ENCODE measurements at regions not wholly inside any gene's neighbourhood (a gene's known extent, or its start where the extent isn't known, plus 50 kb on each side); places are given as distances from the start of the nearest gene placed in this dataset.

DNA sequence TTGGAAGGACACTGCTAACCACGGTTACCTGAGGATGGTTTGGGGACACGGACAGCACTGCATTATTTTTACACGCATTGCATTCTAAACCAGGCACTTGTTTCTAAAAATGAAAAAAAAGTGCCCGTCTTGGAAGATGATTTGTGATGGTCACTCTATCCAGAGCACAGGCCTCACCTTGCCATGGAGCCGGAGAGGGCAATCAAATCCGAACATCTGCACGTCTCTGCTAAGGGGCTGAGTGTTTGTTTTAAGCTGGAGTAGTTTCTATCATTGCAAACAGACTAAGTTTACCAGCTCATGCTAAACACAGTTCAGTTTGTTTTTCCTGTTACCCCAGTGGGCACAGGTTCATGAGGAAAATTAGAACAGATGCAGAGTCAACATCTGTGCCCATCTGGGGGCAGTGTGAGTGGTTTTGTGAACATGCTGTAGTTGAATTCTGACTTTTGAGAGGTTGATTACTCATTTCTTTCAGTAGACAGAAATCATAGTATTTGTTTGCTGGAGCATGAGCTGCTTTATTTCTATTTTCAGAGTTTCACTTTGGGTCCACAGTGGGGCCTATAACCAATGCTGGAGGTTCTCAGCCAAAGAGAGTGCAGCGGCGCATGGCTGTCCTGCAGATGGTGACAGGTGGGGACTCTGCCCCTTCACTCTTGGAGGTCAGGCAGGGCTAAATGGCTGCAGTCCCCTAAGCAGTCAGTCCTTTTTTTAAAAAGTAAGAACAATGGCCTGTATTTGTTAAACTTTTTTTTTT, 65.4 kb upstream of the ENPP6 start:
- Histone ChIP-seq H2AFZ (ENCODE audit: insufficient read depth, low read depth, low read length, poor library complexity, severe bottlenecking) (peak overlapping the region; percentile 62), H3K4me3 (ENCODE audit: control extremely low read depth in 1 of 5, extremely low read depth in 1 of 5, insufficient read depth in 1 of 5, low read depth in 2 of 5, low read length in 4 of 5) (no peak overlapping the region), H3K9me3 (ENCODE audit: control extremely low read depth in 1 of 3, control insufficient read depth in 2 of 3, insufficient read depth in 1 of 3, low read length in 2 of 3) (peaks cover 0 to 7% (median 3%) of the 10 kb centered on the region in 3 donors), H4K20me1 (ENCODE audit: control insufficient read depth, insufficient read depth, low read length, poor library complexity, severe bottlenecking) (no peaks in the 10 kb centered on the region), H3K4me2 (replicated peaks; ENCODE audit: low read depth, low read length, poor library complexity, severe bottlenecking) (peak overlapping the region; percentile 64), H3K36me3 (replicated peaks in 1 of 2; ENCODE audit: control extremely low read depth in 1 of 2, control insufficient read depth in 1 of 2, extremely low read depth in 1 of 2, insufficient read depth in 2 of 2, low read length in 1 of 2) (no peaks in the 10 kb centered on the region), H3K27ac (ENCODE audit: low read length in 2 of 2) (peak overlapping the region; percentile 12 to 45), H3K27me3 (replicated peaks in 1 of 4; ENCODE audit: control extremely low read depth in 1 of 4, control insufficient read depth in 3 of 4, insufficient read depth in 4 of 4, low read length in 3 of 4) (no peaks in the 10 kb centered on the region), H3K4me1 (ENCODE audit: control insufficient read depth in 2 of 2, insufficient read depth in 2 of 2, low read length in 2 of 2) (peaks cover 55% of the 10 kb centered on the region in 2 donors), H3K79me2 (ENCODE audit: control insufficient read depth, insufficient read depth, low read length) (no peaks in the 10 kb centered on the region), H3K9ac (ENCODE audit: low read length) (peak overlapping the region; percentile 39)
- intact Hi-C loops (cut with micrococcal nuclease), result loop anchor here (1.0 to 5.0 kb wide), 7 partner anchors 15 to 254 kb away; partner anchors contain the start of gene IRF2
- whole genome bisulfite sequencing (ENCODE audit: insufficient coverage), result 55% methylated on average over 6 of the region's 9 CpGs
- peak overlapping the region; percentile 77 for H3K4me3 Mint-ChIP-seq
- ATAC-seq (ENCODE audit: low read depth) (peak; percentile 61), DNase-seq (peak; percentile 42)
- TF ChIP-seq EZH2 (IDR thresholded peaks at IDR 0.05; ENCODE audit: borderline replicate concordance, insufficient read depth, low read depth, low read length, poor library complexity, severe bottlenecking), result no peak
- H3K9me3 Mint-ChIP-seq (ENCODE audit: insufficient read depth), result no peaks in the 10 kb centered on the region
- H3K4me1 Mint-ChIP-seq, result peaks cover 65% of the 10 kb centered on the region
- POLR2A ChIA-PET, result interaction anchor here (0.7 to 1.6 kb wide), 4 partner anchors 17 to 254 kb away, joined by 3 to 7 read pairs (median 5); no protein-coding TSS in a partner anchor
- H3K27me3 Mint-ChIP-seq, result no peaks in the 10 kb centered on the region
- peak overlapping the region; percentile 90 for H3K27ac Mint-ChIP-seq
- CTCF ChIA-PET, result interaction anchor here (0.7 to 7.5 kb wide), 15 partner anchors 10 to 732 kb away, joined by 3 to 137 read pairs (median 3); no protein-coding TSS in a partner anchor

GRCh38 chr4:184282251-184282713, 64.6 kb upstream of the ENPP6 start:
- H4K20me1 ChIP-seq (ENCODE audit: control insufficient read depth, insufficient read depth, low read length, poor library complexity, severe bottlenecking), result no peaks in the 10 kb centered on the region
- 44% methylated on average over 8 of the region's 8 CpGs for WGBS (ENCODE audit: insufficient coverage)
- POLR2A ChIA-PET, result interaction anchor here (0.9 to 1.6 kb wide), 3 partner anchors 16 to 192 kb away, joined by 3 to 6 read pairs (median 3); partner anchors contain the start of gene IRF2
- Mint-ChIP-seq H3K9me3 (ENCODE audit: insufficient read depth) (no peaks in the 10 kb centered on the region), H3K4me1 (peaks cover 58% of the 10 kb centered on the region), H3K27ac (peak overlapping the region; percentile 90), H3K27me3 (no peaks in the 10 kb centered on the region), H3K4me3 (peak overlapping the region; percentile 77)
- CTCF ChIA-PET, result interaction anchor here (1.1 to 7.5 kb wide), 8 partner anchors 11 to 254 kb away, joined by 3 to 137 read pairs (median 4); no protein-coding TSS in a partner anchor
- H3K36me3 ChIP-seq (replicated peaks in 1 of 2; ENCODE audit: control extremely low read depth in 1 of 2, control insufficient read depth in 1 of 2, extremely low read depth in 1 of 2, insufficient read depth in 2 of 2, low read length in 1 of 2), result no peaks in the 10 kb centered on the region
- peaks cover 48% of the 10 kb centered on the region in 2 donors for H3K4me1 ChIP-seq (ENCODE audit: control insufficient read depth in 2 of 2, insufficient read depth in 2 of 2, low read length in 2 of 2)
- H3K9ac ChIP-seq (ENCODE audit: low read length), result no peak overlapping the region
- H3K79me2 ChIP-seq (ENCODE audit: control insufficient read depth, insufficient read depth, low read length), result no peaks in the 10 kb centered on the region
- H3K27me3 ChIP-seq (replicated peaks in 1 of 4; ENCODE audit: control extremely low read depth in 1 of 4, control insufficient read depth in 3 of 4, insufficient read depth in 4 of 4, low read length in 3 of 4), result no peaks in the 10 kb centered on the region
- peak overlapping the region; percentile 62 for H2AFZ ChIP-seq (ENCODE audit: insufficient read depth, low read depth, low read length, poor library complexity, severe bottlenecking)
- peak overlapping the region; percentile 64 for H3K4me2 ChIP-seq (replicated peaks; ENCODE audit: low read depth, low read length, poor library complexity, severe bottlenecking)
- intact Hi-C loops (cut with micrococcal nuclease), result loop anchor here (1.0 to 5.0 kb wide), 4 partner anchors 14 to 100 kb away; no protein-coding TSS in a partner anchor
- H3K27ac ChIP-seq (ENCODE audit: low read length in 2 of 2), result peak overlapping the region; percentile 28 to 73
- H3K4me3 ChIP-seq (ENCODE audit: control extremely low read depth in 1 of 5, extremely low read depth in 1 of 5, insufficient read depth in 1 of 5, low read depth in 2 of 5, low read length in 4 of 5), result no peak overlapping the region
- ATAC-seq (ENCODE audit: low read depth) (peak; percentile 72), DNase-seq (peak; percentile 62)
- no peak for TF ChIP-seq EZH2 (IDR thresholded peaks at IDR 0.05; ENCODE audit: borderline replicate concordance, insufficient read depth, low read depth, low read length, poor library complexity, severe bottlenecking)
- TF ChIP-seq CTCF (IDR thresholded peaks at IDR 0.05), result peak; percentile 34
- peaks cover 0 to 11% (median 7%) of the 10 kb centered on the region in 3 donors for H3K9me3 ChIP-seq (ENCODE audit: control extremely low read depth in 1 of 3, control insufficient read depth in 2 of 3, insufficient read depth in 1 of 3, low read length in 2 of 3)
